Caco-2 (cell line): ENCODE measurements at regions not wholly inside any gene's neighbourhood (a gene's known extent, or its start where the extent isn't known, plus 50 kb on each side); places are given as distances from the start of the nearest gene placed in this dataset.

ENCODE experiments used
- BruUV-seq: library from RNA; stranded (reverse); fragments of 400-500 nt; replicated peaks from 2 replicates; lab custom pipeline; 2021; lab: Mats Ljungman, UMichigan
- CTCF ChIA-PET: fragments of 300-600 bp; sonication (Branson Sonifier 250); formaldehyde crosslinking; loops from one replicate; lab custom pipeline; 2022; ENCODE audit warnings: antibody characterized with exemption; lab: Charles Lee
- POLR2A ChIA-PET: fragments of 300-600 bp; sonication (Branson Sonifier 250); formaldehyde crosslinking; loops from one replicate; lab custom pipeline; 2022; ENCODE audit warnings: antibody characterized with exemption; lab: Charles Lee
- DNase-seq, 2 experiments: peaks; one replicate each; pipeline versions ENCODE4 v3.0.0 to v3.0.0-alpha.2; 2020 to 2022
- H3K27me3 ChIP-seq: replicated peaks from 2 replicates; pipeline ENCODE4 v1.6.0; 2011; ENCODE audit warnings: low read length; ENCODE audit not compliant: control insufficient read depth, insufficient read depth
- H3K36me3 ChIP-seq: 2 replicates; pipeline ENCODE4 v1.5.1; 2011; ENCODE audit warnings: low read length; ENCODE audit not compliant: control insufficient read depth, insufficient read depth
- H3K4me1 ChIP-seq: fragments of 250-450 bp; sonication (Bioruptor Pico); 2 replicates; pipeline ENCODE4 v1.5.1; 2020; ENCODE audit warnings: mild to moderate bottlenecking
- H3K4me3 ChIP-seq: 2 replicates; pipeline ENCODE4 v1.5.1; 2011; ENCODE audit warnings: low read depth, mild to moderate bottlenecking, control low read depth, low read length
- H3K9me3 ChIP-seq: fragments of 250-450 bp; sonication (Bioruptor Pico); 2 replicates; pipeline ENCODE4 v1.5.1; 2020; ENCODE audit warnings: mild to moderate bottlenecking, moderate library complexity
- H3K27ac Mint-ChIP-seq: one replicate; pipeline ENCODE4 v1.8.0; 2022; ENCODE audit warnings: mixed read lengths; ENCODE audit not compliant: unreplicated experiment
- H3K27me3 Mint-ChIP-seq: one replicate; pipeline ENCODE4 v1.8.0; 2022; ENCODE audit warnings: mixed read lengths; ENCODE audit not compliant: insufficient read depth, unreplicated experiment
- H3K36me3 Mint-ChIP-seq: one replicate; pipeline ENCODE4 v1.8.0; 2022; ENCODE audit warnings: mild to moderate bottlenecking, mixed read lengths; ENCODE audit not compliant: insufficient read depth, unreplicated experiment
- H3K4me1 Mint-ChIP-seq: one replicate; pipeline ENCODE4 v1.8.0; 2022; ENCODE audit warnings: low read depth, mixed read lengths; ENCODE audit not compliant: unreplicated experiment
- H3K4me3 Mint-ChIP-seq: one replicate; pipeline ENCODE4 v1.8.0; 2022; ENCODE audit warnings: mild to moderate bottlenecking, moderate library complexity, mixed read lengths; ENCODE audit not compliant: unreplicated experiment
- H3K9me3 Mint-ChIP-seq: one replicate; pipeline ENCODE4 v1.8.0; 2022; ENCODE audit warnings: mixed read lengths; ENCODE audit not compliant: unreplicated experiment
- intact Hi-C: fragments of 100-400 bp; cut with micrococcal nuclease; formaldehyde crosslinking; loops from one replicate; pipeline ENCODE4 v1.10.0; 2022; ENCODE audit not compliant: unreplicated experiment
- TF ChIP-seq, protein P1 (sequence below), 2 experiments: fragments of 200-600 bp in 1 of 2; IDR thresholded peaks; 1 replicate in 1 of 2; 2 replicates in 1 of 2; pipeline versions ENCODE4 v1.5.1 to v1.8.0; 2011 to 2022; ENCODE audit warnings: antibody characterized with exemption in 1 of 2, control low read depth in 1 of 2, inconsistent platforms in 1 of 2, low read depth in 1 of 2, low read length in 1 of 2, mild to moderate bottlenecking in 1 of 2, moderate library complexity in 1 of 2; ENCODE audit not compliant: insufficient read depth in 1 of 2, severe bottlenecking in 1 of 2, unreplicated experiment in 1 of 2

DNA sequence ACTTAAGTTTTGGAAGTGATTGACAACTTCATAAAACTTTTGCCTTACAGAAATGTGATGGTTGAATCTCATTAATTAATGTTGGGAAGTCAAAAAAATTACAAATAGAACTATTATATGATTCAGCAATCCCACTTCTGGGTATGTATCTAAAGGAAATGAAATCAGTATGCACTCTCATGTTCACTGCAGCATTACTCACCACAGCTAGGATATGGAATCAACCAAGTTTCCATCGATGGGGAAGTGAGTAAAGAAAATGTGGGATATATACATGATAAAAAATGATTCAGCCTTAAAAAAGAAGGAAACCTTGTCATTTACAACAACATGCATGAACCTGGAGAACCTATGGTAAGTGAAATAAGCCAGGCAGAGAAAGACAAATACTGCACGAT is 112.4 kb upstream of the WDR75 start:
- Histone ChIP-seq H3K27me3 (no peaks in the 10 kb centered on the region), H3K4me3 (no peak overlapping the region), H3K4me1 (no peaks in the 10 kb centered on the region), H3K36me3 (no peaks in the 10 kb centered on the region), H3K9me3 (no peaks in the 10 kb centered on the region; the same call in 1 of the 2 replicates)
- Mint-ChIP-seq H3K27ac (no peak overlapping the region), H3K27me3 (no peaks in the 10 kb centered on the region), H3K9me3 (peaks cover 38% of the 10 kb centered on the region), H3K4me1 (no peaks in the 10 kb centered on the region), H3K36me3 (no peaks in the 10 kb centered on the region), H3K4me3 (no peak overlapping the region)
- no peak for DNase-seq
- CTCF ChIA-PET = no interaction called here
- intact Hi-C loops = no loop called here
- TF ChIP-seq, protein P1, sequence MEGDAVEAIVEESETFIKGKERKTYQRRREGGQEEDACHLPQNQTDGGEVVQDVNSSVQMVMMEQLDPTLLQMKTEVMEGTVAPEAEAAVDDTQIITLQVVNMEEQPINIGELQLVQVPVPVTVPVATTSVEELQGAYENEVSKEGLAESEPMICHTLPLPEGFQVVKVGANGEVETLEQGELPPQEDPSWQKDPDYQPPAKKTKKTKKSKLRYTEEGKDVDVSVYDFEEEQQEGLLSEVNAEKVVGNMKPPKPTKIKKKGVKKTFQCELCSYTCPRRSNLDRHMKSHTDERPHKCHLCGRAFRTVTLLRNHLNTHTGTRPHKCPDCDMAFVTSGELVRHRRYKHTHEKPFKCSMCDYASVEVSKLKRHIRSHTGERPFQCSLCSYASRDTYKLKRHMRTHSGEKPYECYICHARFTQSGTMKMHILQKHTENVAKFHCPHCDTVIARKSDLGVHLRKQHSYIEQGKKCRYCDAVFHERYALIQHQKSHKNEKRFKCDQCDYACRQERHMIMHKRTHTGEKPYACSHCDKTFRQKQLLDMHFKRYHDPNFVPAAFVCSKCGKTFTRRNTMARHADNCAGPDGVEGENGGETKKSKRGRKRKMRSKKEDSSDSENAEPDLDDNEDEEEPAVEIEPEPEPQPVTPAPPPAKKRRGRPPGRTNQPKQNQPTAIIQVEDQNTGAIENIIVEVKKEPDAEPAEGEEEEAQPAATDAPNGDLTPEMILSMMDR (IDR thresholded peaks at IDR 0.05; ENCODE audit: insufficient read depth in 1 of 2, low read depth in 1 of 2, low read length in 1 of 2, severe bottlenecking in 1 of 2, unreplicated experiment in 1 of 2) = no peak
- POLR2A ChIA-PET = no interaction called here
- no TSS peak for BruUV-seq

DNA sequence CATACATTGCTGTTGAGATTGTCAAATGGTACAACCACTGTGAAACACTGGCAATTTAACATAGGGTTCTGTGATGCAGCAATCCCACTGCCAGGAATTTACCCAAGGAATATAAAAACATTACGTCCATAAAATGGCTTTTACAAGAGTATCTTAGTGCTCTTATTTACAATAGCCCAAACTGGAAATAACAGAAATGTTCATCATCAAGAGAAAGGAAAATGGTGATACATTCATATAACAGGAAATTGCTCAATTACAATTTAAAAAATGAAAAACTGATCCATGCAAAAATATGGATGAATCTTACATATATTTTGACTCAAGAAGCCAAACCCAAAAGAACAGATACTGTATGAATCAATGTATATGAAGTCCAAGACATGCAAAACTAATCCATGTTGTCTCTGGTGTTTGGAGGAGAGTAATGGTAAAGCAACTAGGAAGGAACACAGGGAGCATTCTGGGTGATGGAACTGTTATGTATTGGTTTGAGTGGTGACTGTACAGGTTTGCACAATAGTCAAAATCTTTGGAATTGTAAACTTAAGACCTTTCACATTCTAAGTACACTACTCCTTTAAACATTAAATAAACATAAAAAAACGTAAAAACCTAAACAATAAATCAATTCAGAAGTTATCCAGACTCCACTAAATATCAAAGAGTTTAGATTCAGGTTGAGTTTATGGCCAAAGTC is 104.8 kb upstream of the WDR75 start:
- no peak overlapping the region for H3K4me3 ChIP-seq
- ChIA-PET CTCF (no interaction called here), POLR2A (no interaction called here)
- H3K4me1 ChIP-seq = no peaks in the 10 kb centered on the region
- TF ChIP-seq, protein P1 (IDR thresholded peaks at IDR 0.05; ENCODE audit: insufficient read depth in 1 of 2, low read depth in 1 of 2, low read length in 1 of 2, severe bottlenecking in 1 of 2, unreplicated experiment in 1 of 2) = no peak
- Mint-ChIP-seq H3K9me3 (peaks cover 52% of the 10 kb centered on the region), H3K27ac (no peak overlapping the region), H3K4me1 (peaks cover 5% of the 10 kb centered on the region), H3K36me3 (peaks cover 5% of the 10 kb centered on the region), H3K4me3 (no peak overlapping the region), H3K27me3 (no peaks in the 10 kb centered on the region)
- H3K27me3 ChIP-seq = no peaks in the 10 kb centered on the region
- H3K9me3 ChIP-seq = peaks cover 12% of the 10 kb centered on the region
- DNase-seq = no peak
- BruUV-seq = no TSS peak
- H3K36me3 ChIP-seq = no peaks in the 10 kb centered on the region
- intact Hi-C loops = no loop called here

DNA sequence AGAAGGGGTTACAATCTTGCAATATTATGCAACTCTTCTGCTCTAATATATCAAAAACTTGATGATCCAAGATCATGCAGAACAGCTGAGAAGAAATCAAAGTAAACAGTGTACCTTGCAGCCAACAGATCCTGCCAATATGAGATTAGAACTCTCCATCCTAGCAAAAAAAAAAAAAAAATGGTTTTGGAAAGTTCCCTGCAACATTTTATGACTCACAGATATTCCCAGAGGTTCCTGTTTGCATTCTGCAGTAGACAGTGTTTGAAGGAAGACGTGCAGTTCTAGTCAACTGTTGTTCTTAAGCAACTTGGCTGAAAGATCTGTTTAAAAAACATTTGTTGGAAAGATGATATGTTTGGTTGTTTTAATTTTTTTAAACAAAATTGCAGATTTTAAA is 103.6 kb upstream of the WDR75 start:
- Histone ChIP-seq H3K4me1 (no peaks in the 10 kb centered on the region), H3K4me3 (no peak overlapping the region), H3K36me3 (no peaks in the 10 kb centered on the region), H3K9me3 (peaks cover 12% of the 10 kb centered on the region), H3K27me3 (no peaks in the 10 kb centered on the region)
- H3K36me3 Mint-ChIP-seq = peaks cover 5% of the 10 kb centered on the region
- no peaks in the 10 kb centered on the region for H3K27me3 Mint-ChIP-seq
- BruUV-seq = no TSS peak
- TF ChIP-seq, protein P1 (IDR thresholded peaks at IDR 0.05; ENCODE audit: insufficient read depth in 1 of 2, low read depth in 1 of 2, low read length in 1 of 2, severe bottlenecking in 1 of 2, unreplicated experiment in 1 of 2) = no peak
- H3K4me3 Mint-ChIP-seq = no peak overlapping the region
- peaks cover 41% of the 10 kb centered on the region for H3K9me3 Mint-ChIP-seq
- DNase-seq = no peak
- ChIA-PET POLR2A (no interaction called here), CTCF (no interaction called here)
- no peak overlapping the region for H3K27ac Mint-ChIP-seq
- intact Hi-C loops = no loop called here
- H3K4me1 Mint-ChIP-seq = peaks cover 5% of the 10 kb centered on the region
